Thyroid gland (tissue), 4 donors: ENCODE measurements at regions not wholly inside any gene's neighbourhood (a gene's known extent, or its start where the extent isn't known, plus 50 kb on each side); places are given as distances from the start of the nearest gene placed in this dataset.

Experiments used
- CTCF ChIP-seq, 6 experiments: fragments of 200-600 bp in 3 of 6; fragments of 450-650 bp in 3 of 6; sonication (generic) in 3 of 6; IDR thresholded peaks; one replicate each; pipeline ENCODE4 v1.5.1; 2016 to 2019; ENCODE audit warnings: antibody characterized with exemption in 6 of 6, mild to moderate bottlenecking in 2 of 6, inconsistent platforms in 1 of 6, moderate library complexity in 1 of 6
- POLR2A ChIP-seq, 2 donors: fragments of 450-650 bp; IDR thresholded peaks; one replicate each; pipeline ENCODE4 v1.6.1; 2017; ENCODE audit warnings: antibody characterized with exemption in 2 of 2, mild to moderate bottlenecking in 2 of 2, moderate library complexity in 1 of 2

GRCh38 chr2:120976501-120977307, 241.0 kb downstream of the GLI2 start:
- TF ChIP-seq CTCF (IDR thresholded peaks at IDR 0.05): no peak
- no peak for TF ChIP-seq POLR2A (IDR thresholded peaks at IDR 0.05)
